HUES48 (cell line): ENCODE measurements at regions not wholly inside any gene's neighbourhood (a gene's known extent, or its start where the extent isn't known, plus 50 kb on each side); places are given as distances from the start of the nearest gene placed in this dataset.

Source experiments
- H3K27ac ChIP-seq: one replicate; pipeline ENCODE4 v1.7.0; 2013; ENCODE audit warnings: low read depth, low read length, inconsistent platforms
- H3K27me3 ChIP-seq: 2 replicates; pipeline ENCODE4 v1.6.1; 2013; ENCODE audit warnings: mild to moderate bottlenecking, low read length; ENCODE audit not compliant: control insufficient read depth, insufficient read depth
- H3K36me3 ChIP-seq: 2 replicates; pipeline ENCODE4 v1.6.1; 2013; ENCODE audit warnings: low read length; ENCODE audit not compliant: control insufficient read depth, insufficient read depth
- H3K4me1 ChIP-seq: 2 replicates; pipeline ENCODE4 v1.6.1; 2013; ENCODE audit warnings: mild to moderate bottlenecking, low read length; ENCODE audit not compliant: control insufficient read depth, insufficient read depth
- H3K4me3 ChIP-seq: 2 replicates; pipeline ENCODE4 v1.5.1; 2013; ENCODE audit warnings: mild to moderate bottlenecking, low read depth, low read length
- H3K9ac ChIP-seq: 2 replicates; pipeline ENCODE4 v1.6.1; 2013; ENCODE audit warnings: mild to moderate bottlenecking, low read depth, low read length, moderate library complexity
- H3K9me3 ChIP-seq: 2 replicates; pipeline ENCODE4 v1.6.1; 2013; ENCODE audit warnings: low read length; ENCODE audit not compliant: control insufficient read depth, insufficient read depth

DNA sequence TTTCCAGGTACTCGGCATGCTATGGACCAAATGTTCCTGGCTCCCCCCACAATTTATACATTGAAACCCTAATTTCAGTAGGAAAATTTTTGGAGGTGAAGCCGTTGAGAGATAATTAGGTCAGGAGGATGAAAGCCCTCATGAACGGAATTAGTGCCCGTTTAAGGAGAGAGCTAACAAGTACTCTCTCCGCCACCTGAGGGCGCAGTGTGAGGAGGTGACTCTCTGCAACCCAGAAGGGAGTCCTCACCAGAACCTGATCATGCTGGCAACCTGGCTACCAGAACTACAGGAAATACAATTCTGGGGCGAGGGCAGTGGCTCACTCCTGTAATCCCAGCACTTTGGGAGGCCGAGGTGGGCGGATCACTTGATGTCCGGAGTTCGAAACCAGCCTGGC lies 397.8 kb downstream of the SLITRK5 start:
- Histone ChIP-seq H3K9ac (no peak overlapping the region), H3K36me3 (no peaks in the 10 kb centered on the region), H3K4me3 (no peak overlapping the region), H3K9me3 (no peaks in the 10 kb centered on the region), H3K27ac (no peak overlapping the region), H3K27me3 (no peaks in the 10 kb centered on the region), H3K4me1 (no peaks in the 10 kb centered on the region)

DNA sequence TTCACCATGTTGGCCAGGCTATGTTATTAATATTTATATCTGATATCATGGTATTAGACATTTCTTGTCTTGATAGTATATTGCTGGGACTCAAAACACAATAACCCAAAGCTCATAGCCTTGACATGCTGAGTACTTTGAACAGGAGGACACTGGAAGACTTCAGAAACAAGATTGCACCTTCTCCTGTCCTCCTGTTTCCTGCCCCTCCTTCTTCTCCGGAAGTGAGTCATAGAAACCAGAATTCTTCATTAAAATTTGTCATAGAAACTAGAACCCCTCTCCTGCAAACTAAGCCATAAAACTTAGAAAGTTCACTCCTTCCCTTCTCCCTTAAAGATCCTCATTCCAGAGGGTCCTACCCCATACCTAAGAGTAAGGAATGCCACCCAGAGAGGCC lies 400.2 kb downstream of the SLITRK5 start:
- Histone ChIP-seq H3K4me1 (no peaks in the 10 kb centered on the region), H3K4me3 (no peak overlapping the region), H3K9ac (no peak overlapping the region), H3K27me3 (no peaks in the 10 kb centered on the region), H3K27ac (no peak overlapping the region), H3K9me3 (no peaks in the 10 kb centered on the region), H3K36me3 (no peaks in the 10 kb centered on the region)

DNA sequence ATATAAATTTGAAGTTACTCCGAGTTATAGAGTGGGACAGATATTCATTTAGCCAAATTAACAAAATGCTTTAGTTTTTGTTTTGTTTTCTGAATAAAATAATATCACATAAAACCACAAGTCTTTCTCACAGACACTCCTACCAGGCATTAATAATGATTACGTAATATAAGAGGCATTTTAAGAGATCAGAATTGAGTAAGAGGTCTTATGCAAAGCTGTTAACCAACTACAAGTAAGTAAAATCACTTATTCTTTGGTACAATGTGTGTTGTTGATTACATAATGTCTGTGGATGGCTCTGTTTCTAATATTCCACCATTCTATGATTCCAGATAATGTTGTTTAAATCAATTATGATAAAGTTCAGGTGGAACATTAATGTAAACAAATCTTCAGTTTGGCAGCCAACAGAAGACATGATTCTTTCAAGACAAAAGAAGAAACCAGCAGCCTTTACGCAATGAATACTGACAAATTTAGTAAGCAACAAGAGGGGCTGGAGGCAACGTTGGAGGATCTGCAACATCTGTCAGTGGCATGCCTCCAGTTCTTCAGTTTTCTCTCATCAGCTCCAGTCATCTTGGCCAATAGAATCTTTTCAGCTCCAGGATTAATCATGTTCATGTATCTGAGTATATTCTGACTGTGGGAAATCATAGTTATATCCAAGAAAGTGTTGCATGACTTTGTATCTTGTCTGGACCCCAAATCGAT lies 403.8 kb downstream of the SLITRK5 start:
- no peaks in the 10 kb centered on the region for H3K9me3 ChIP-seq
- H3K36me3 ChIP-seq: no peaks in the 10 kb centered on the region
- no peaks in the 10 kb centered on the region for H3K4me1 ChIP-seq
- H3K9ac ChIP-seq: no peak overlapping the region
- no peaks in the 10 kb centered on the region for H3K27me3 ChIP-seq
- no peak overlapping the region for H3K4me3 ChIP-seq
- H3K27ac ChIP-seq: no peak overlapping the region

DNA sequence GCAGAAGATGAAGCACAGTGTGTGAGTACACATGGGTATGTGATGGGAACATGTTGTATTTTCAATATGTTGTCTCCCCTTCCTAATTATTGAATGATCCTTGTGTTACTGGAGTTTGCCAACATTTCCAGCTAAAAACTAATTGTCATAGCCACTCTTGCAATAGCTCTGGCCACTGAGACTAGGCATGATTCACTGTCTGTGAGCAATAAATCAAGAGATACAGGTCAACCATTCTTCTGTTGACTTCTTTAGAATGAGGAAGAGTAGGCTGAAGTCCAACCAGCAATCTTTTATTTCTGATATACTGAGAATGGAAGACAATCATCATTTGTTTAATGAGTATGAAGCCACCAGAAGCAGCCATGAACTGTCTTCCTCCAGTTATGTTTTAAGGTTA lies 413.9 kb downstream of the SLITRK5 start:
- no peaks in the 10 kb centered on the region for H3K36me3 ChIP-seq
- H3K4me3 ChIP-seq: no peak overlapping the region
- H3K9ac ChIP-seq: no peak overlapping the region
- no peaks in the 10 kb centered on the region for H3K4me1 ChIP-seq
- no peaks in the 10 kb centered on the region for H3K27me3 ChIP-seq
- no peak overlapping the region for H3K27ac ChIP-seq
- no peaks in the 10 kb centered on the region for H3K9me3 ChIP-seq

DNA sequence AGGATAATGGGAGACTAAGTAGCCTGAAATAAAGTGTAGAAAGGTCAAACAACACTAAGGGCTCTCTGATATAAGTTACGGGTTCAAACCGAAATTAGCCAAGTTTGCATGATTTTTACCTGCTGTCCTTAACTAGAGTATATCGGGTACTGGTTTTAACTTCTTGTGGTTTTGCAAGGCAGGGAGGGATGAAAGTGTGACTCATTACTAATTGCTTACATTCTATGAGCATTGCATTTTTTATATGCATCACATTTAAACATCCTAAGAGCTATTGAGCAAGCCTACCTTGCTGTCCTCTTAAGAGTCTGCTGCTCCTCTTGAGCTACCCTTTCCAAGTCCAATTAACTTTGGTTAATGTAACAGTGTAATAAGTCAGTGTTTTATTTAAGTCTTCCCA lies 415.4 kb downstream of the SLITRK5 start:
- H3K9me3 ChIP-seq: no peaks in the 10 kb centered on the region
- H3K27ac ChIP-seq: no peak overlapping the region
- H3K36me3 ChIP-seq: no peaks in the 10 kb centered on the region
- no peak overlapping the region for H3K4me3 ChIP-seq
- H3K9ac ChIP-seq: no peak overlapping the region
- H3K27me3 ChIP-seq: no peaks in the 10 kb centered on the region
- no peaks in the 10 kb centered on the region for H3K4me1 ChIP-seq

DNA sequence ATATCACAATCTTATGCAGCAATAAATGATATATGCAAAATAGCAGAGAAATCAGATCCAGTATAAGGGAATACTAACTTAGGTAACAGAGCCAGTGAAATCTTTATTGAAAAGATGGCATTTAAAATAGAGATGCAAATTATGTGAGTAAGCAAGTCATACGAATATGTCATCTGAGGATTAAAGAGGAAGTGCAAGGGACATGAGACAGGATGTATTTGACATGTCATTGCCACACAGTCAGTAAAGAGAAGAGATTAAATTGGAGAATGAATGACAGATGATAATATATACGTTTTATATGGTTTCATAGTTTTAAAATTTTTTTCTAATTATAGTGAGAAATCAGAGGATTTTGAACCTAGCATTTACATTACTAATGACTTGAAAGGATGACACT lies 426.4 kb downstream of the SLITRK5 start:
- no peak overlapping the region for H3K9ac ChIP-seq
- no peak overlapping the region for H3K4me3 ChIP-seq
- H3K27me3 ChIP-seq: no peaks in the 10 kb centered on the region
- H3K9me3 ChIP-seq: no peaks in the 10 kb centered on the region
- no peaks in the 10 kb centered on the region for H3K4me1 ChIP-seq
- no peak overlapping the region for H3K27ac ChIP-seq
- no peaks in the 10 kb centered on the region for H3K36me3 ChIP-seq

DNA sequence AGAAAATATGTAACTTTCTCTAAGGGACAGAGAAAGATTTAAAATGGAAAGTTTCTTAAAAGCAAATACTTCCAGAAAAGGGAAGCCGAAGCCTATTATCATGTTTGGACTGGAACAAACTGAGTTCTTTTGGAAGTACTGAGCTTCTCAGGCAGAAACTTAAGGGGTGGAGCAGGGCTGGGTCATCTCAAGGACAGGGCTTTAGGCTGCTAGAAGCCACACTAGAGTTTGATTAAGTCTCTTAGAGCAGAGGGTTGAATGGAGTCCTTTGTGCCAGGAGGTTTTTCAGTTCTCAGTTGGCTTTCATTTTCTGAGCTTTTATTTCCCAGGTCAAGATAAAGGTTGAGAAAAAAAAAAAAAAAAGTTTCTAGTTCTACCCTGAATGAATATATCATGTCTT lies 432.7 kb downstream of the SLITRK5 start:
- Histone ChIP-seq H3K27me3 (no peaks in the 10 kb centered on the region), H3K4me1 (no peaks in the 10 kb centered on the region), H3K4me3 (no peak overlapping the region), H3K27ac (no peak overlapping the region), H3K36me3 (no peaks in the 10 kb centered on the region), H3K9ac (no peak overlapping the region), H3K9me3 (no peaks in the 10 kb centered on the region)

DNA sequence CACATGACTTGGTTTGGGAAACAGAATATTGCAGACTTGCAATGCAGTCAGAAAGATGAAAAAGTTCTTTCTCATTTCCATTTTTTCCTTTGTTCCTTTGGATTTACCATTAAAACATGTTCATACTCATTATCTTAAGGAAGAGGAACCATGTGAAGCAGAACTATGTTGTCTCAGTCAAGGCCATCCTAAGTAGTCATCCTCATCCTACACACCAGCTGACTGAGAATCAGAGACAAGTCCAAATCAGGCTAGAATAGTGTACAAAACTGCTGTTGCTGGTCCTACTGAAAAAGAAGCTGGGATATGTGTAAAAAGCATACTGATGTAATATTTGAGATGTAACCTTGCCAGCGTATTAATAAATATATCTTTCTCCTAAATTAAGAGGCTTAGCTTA lies 433.4 kb downstream of the SLITRK5 start:
- no peaks in the 10 kb centered on the region for H3K27me3 ChIP-seq
- no peak overlapping the region for H3K4me3 ChIP-seq
- H3K4me1 ChIP-seq: no peaks in the 10 kb centered on the region
- no peak overlapping the region for H3K9ac ChIP-seq
- H3K9me3 ChIP-seq: no peaks in the 10 kb centered on the region
- H3K27ac ChIP-seq: no peak overlapping the region
- no peaks in the 10 kb centered on the region for H3K36me3 ChIP-seq

DNA sequence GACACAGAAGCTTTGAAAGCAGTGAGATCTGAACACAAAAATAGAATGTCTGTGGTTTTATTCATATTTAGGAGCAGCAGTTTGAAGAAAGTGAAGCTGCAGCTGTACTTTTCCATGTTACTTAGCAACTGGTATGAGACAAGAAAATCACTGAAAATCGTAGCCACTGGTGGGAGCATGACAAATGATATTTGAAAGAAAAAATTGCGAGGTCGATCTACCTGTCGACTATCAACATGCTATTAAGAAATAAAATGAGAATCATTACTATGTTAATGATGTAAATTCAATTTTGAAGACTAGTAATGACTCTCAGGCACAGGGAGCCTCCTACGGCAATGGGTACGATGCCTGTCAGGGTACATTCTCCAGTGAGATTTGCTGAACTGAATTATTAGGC lies 436.4 kb downstream of the SLITRK5 start:
- Histone ChIP-seq H3K4me3 (no peak overlapping the region), H3K36me3 (no peaks in the 10 kb centered on the region), H3K9me3 (no peaks in the 10 kb centered on the region), H3K27me3 (no peaks in the 10 kb centered on the region), H3K4me1 (peaks cover 8% of the 10 kb centered on the region), H3K27ac (no peak overlapping the region), H3K9ac (no peak overlapping the region)

DNA sequence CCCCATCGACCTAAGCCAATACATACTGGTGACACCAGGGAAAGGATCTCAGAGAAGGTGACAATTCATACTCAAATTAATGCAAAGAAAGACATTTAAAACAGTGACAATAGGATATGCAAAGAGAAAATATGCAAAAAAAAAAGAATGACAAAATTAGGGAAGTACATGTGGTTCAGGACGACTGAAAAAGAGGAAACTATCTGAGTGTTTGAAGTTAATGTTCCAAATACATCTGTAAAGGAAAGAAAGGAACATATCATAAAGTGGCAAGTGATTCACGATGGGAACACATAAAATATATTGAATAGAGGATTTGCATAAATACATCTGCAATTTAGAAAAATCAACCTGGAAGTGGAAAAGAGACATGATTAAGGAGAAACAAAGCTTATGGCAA lies 441.4 kb downstream of the SLITRK5 start:
- no peaks in the 10 kb centered on the region for H3K36me3 ChIP-seq
- no peaks in the 10 kb centered on the region for H3K9me3 ChIP-seq

DNA sequence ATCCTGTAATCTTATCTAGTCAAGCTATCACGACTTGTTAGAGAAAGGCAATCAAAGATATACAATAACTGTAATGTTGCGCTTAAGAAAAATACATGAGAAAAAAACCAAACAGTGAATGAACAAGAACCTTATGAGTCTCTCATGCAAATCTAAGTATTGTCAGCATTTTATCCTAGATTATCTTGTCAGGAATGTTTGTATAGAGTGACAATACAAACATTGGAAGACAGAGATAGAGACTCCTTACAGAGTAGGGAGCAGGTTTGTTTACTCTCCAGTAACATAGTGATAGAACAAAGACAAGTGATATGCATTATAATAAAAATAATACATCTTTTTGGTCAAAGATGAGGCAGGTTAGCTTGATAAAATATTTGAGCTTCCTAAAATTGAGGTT lies 444.8 kb downstream of the SLITRK5 start:
- no peaks in the 10 kb centered on the region for H3K27me3 ChIP-seq
- H3K9me3 ChIP-seq: no peaks in the 10 kb centered on the region
- H3K36me3 ChIP-seq: no peaks in the 10 kb centered on the region

More for the DNA sequence above, 441.4 kb downstream of the SLITRK5 start:
- Histone ChIP-seq H3K4me1 (peaks cover 12% of the 10 kb centered on the region), H3K27ac (no peak overlapping the region), H3K9ac (no peak overlapping the region), H3K4me3 (no peak overlapping the region), H3K27me3 (no peaks in the 10 kb centered on the region)

More for the DNA sequence above, 444.8 kb downstream of the SLITRK5 start:
- Histone ChIP-seq H3K4me1 (peaks cover 12% of the 10 kb centered on the region), H3K9ac (no peak overlapping the region), H3K27ac (no peak overlapping the region), H3K4me3 (no peak overlapping the region)
